ENCODE measurements at regions not wholly inside any gene's neighbourhood (a gene's known extent, or its start where the extent isn't known, plus 50 kb on each side); places are given as distances from the start of the nearest gene placed in this dataset.

GRCh38 chr4:67040315-67040714 lies 505.0 kb downstream of the CENPC start:
- TF ChIP-seq, protein P1, sequence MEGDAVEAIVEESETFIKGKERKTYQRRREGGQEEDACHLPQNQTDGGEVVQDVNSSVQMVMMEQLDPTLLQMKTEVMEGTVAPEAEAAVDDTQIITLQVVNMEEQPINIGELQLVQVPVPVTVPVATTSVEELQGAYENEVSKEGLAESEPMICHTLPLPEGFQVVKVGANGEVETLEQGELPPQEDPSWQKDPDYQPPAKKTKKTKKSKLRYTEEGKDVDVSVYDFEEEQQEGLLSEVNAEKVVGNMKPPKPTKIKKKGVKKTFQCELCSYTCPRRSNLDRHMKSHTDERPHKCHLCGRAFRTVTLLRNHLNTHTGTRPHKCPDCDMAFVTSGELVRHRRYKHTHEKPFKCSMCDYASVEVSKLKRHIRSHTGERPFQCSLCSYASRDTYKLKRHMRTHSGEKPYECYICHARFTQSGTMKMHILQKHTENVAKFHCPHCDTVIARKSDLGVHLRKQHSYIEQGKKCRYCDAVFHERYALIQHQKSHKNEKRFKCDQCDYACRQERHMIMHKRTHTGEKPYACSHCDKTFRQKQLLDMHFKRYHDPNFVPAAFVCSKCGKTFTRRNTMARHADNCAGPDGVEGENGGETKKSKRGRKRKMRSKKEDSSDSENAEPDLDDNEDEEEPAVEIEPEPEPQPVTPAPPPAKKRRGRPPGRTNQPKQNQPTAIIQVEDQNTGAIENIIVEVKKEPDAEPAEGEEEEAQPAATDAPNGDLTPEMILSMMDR (conservative IDR thresholded peaks at IDR 0.05; ENCODE audit: low read length): no peak
- no peak for TF ChIP-seq EZH2phosphoT487 (IDR thresholded peaks at IDR 0.05; ENCODE audit: borderline replicate concordance, low read depth, low read length)

Measured in OCI-LY7 (cell line).